Fibroblast of peridontal ligament (primary cell): ENCODE measurements at regions not wholly inside any gene's neighbourhood (a gene's known extent, or its start where the extent isn't known, plus 50 kb on each side); places are given as distances from the start of the nearest gene placed in this dataset.

Experiments used
- DNase-seq: peaks from one replicate; pipeline ENCODE4 v3.0.0-alpha.2; 2010; ENCODE audit errors: extremely low read depth

- DNase-seq = no peak
Measured at GRCh38 chr12:41768456-41768855, 376.2 kb downstream of the GXYLT1 start.

DNA sequence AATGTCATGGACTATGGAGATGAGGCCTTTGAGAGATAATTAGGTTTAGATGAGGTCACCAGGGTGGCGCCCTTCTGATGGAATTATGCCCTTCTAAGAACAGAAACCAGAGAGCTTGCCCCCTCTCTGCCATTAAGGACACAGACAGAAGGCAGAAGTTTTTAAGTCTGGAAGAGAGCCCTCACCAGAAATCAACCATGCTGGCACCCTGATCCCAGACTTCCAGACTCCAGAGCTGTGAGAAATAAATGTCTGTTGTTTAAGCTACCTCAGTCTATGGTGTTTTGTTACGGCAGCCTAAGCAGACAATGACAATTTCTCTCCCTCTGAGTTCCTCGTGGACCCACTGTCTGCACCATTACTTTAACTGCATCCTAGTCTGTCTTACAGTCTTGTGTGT, 382.0 kb downstream of the GXYLT1 start:
- DNase-seq = no peak

DNA sequence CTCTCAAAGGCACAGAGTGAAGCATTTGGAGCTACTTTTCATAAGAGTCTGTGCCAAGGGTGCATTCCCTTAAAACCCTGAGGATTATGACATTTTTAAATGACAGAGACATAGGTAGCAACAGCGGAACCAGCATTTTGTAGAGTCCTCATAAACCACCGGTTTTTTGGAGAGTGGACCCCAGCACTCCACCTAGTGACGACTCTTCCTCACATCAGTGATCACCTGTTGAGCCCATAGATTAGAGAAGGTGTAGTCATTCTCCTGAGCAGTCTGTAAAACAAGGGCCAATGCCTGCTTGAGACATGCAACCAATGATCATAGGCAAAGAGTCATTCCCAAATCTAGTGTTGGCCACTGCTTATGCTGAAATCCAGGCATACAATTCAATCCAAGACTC, 399.1 kb downstream of the GXYLT1 start:
- DNase-seq = no peak

GRCh38 chr12:41743835-41744234, 400.8 kb downstream of the GXYLT1 start:
- DNase-seq = no peak

DNA sequence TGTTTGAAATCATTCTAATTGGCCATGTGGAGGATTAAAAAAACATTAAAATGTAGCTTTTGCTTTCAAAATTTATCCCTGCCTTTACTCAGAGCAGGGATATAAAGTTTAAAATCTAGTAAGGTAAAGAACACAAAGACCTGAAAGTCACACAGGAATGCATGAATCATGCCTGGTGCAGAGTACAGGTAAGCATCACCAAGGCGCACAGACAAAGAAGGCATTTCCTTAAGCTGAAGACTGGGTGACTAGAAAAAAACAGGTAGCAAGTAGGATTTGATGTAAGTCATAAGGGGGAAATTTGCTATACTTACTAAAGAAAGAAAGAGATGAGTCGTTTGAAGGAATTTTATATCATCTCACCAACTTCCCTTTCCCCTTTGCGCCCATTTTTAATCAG, 405.6 kb downstream of the GXYLT1 start:
- no peak for DNase-seq

DNA sequence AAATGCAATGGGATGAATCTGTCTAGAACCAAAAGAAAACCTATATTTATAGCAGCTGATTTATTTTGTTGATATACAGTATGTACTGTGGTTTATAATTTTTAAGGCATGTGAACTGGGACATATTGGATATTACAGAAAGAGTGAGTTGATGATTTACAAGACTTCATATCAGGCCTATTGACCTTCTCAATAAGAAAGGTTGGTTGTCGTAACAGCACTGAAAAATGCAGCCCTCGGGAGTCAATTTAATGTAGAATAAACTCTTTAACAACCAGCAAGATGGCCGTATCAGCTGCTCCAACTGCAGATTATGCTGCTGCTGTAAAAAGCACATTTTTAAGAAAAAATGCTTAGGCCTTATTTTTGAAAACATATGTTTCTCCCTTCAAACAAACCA, 407.3 kb downstream of the GXYLT1 start:
- DNase-seq = no peak

DNA sequence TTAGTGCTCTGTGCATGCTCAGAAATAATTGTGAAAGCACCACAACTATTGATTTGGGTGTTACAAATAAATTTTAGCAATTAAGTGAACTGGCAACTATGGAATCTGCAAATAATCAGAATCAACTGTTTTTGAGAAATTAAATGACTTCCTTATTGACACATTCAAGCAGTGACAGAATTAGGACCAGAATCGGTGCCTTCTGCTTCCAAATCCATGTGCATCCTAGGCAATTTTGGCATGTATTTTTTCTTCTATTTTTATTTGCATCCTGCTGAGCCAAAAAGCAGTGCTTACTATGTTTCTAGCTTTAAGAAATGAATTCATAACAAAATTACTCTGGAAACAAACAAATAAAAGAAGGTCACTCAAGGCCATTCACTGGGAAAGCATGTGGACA, 408.2 kb downstream of the GXYLT1 start:
- DNase-seq = no peak

DNA sequence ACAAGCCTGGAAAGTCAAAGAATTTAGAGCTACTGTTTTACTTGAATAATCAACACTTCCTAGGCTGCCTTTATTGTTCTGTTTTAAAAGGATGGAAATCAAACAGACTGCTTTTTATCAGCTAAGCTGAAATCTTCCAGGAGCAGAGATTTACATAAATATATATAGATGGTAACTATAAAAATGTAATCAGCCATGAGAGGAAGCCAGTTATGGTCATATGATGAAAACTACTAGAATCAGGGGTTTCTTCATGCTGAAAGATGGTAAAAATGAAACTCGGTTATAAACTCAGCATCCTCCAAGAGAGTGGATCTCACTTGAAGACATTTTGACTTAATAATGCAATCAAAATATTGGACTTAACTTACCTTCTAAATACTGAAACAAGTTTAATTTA, 413.0 kb downstream of the GXYLT1 start:
- no peak for DNase-seq

DNA sequence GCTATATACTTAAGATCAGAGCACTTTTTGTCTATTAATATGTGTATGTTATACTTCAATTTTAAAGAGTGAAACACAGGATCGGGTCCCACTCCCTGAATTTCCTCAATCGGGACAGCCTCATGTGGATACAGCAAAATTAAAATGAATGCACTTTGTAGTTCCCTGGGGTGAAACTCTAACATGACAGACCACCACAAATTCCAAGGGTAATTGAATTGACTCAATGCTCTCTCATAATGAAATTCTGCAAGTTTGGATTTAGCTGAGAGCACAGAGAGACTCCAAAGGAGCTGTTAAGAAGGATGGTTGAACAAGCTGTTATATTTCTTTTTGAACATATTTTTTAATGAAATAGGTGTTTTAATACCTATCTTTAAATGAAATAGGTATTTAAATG, 413.6 kb downstream of the GXYLT1 start:
- DNase-seq = no peak

- DNase-seq = no peak
Measured at GRCh38 chr12:41724216-41724615, 420.5 kb downstream of the GXYLT1 start.

DNA sequence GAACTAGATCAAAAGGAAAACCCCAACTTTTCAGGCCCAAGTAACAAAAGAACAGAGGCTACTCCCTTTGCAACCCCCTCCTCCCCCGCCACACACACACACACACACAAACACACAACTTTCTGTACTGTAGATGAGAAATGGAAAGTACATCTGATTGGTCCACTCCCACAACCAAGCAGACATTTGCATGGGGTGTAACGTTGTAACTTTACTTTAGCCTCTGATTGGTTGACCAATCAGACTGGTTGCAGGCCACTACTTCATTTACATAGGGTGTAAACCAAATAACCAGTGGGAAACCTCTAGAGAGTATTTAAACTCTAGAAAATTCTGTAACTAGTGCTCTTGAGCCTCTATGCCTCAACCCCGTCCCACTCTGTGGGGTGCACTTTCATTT, 425.5 kb downstream of the GXYLT1 start:
- DNase-seq = no peak

DNA sequence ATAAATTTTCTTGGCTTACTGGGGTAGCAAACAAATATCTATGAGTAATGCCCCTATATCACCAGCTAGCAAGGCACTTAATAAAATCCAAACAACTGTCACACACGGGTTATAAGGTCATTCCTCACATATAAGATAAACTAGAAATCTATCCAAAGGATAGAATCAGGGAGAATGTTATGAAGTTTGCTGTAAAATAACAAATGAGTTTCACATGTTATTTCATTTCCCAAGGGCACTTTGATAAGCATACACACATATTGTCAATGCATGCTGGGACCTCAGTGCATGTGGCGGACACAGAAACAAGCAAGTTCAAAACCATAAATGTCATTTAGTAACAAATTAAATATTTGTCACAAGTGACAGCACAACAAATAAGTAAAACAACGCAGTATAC, 429.4 kb downstream of the GXYLT1 start:
- DNase-seq = no peak

DNA sequence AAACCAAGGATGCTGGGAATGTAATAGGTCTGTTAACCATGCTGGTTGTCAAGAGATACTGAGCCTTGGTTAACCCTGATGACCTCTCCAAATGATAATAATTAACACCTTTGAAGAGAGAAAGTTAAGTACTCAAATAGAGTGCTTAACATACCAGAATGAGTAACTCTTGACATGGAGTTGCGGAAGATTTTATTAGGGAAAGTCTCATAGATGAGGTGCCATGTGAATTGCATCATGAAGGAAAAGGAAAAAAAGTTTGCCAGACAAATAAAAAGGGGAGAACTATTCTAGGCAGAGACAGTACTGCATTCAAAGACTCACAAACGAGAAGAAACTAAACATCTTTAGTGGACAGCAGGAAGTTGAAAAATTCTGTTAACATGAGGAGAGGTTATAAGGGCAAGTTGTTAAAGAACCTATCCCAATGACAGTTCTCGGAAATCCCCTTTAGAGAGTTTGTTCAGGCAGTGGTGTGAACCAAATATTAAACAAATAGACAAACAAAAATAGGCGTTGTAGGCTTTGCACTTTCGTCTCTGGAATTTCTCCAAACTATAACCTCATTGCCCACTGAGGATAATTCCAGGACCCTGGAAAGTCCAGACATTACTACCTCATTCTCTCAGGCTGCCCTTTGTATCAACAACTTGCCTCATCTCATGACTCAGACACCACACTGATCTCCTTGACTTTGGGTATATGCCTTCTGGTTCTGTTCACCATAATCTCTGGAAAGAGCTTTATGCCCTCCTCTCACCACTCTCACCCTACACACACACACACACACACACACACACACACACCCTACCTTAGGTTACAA, 435.0 kb downstream of the GXYLT1 start:
- no peak for DNase-seq

GRCh38 chr12:41709012-41709411, 435.7 kb downstream of the GXYLT1 start:
- DNase-seq = no peak

DNA sequence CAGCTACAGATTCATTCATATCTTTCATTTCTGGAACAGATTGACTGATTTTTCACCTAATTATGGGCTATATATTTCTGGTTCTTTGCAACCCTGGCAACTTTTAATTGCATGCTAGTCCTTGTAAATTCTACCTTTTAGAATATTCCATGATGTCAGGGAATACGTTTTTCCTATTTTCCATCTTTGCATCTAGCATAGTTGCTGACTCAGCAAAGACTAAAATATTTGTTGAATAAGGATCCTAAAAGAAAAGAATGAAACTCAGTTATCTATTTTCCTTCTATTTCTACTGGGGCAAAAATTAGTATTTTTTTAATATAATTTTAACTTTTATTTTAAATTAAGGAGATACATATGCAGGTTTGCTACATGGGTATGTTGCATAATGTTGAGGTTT, 438.3 kb downstream of the GXYLT1 start:
- no peak for DNase-seq

GRCh38 chr12:41701943-41702601, 442.6 kb downstream of the GXYLT1 start:
- DNase-seq = no peak

GRCh38 chr12:41700940-41701339, 443.7 kb downstream of the GXYLT1 start:
- no peak for DNase-seq

- DNase-seq = no peak
Measured at GRCh38 chr12:41699658-41700057, 445.0 kb downstream of the GXYLT1 start.

- no peak for DNase-seq
Measured at GRCh38 chr12:41697161-41697560, 447.5 kb downstream of the GXYLT1 start.

DNA sequence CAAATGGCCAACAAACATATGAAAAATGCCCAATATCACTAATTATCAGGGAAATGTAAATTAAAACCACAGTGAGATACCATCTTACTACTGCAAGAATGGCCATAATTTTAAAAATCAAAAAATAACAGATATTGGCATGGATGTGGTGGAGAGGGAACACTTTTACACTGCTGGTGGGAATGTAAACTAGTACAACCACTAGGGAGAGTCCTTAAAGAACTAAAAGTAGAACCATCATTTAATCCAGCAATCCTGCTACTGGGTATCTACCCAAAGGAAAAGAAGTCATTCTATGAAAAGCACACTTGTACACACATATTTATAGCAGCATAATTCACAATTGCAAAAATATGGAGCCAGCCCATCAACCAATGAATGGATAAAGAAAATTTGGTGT, 459.7 kb downstream of the GXYLT1 start:
- no peak for DNase-seq

- DNase-seq = no peak
Measured at GRCh38 chr12:41683513-41684240, 461.0 kb downstream of the GXYLT1 start.

GRCh38 chr12:41683023-41683422, 461.7 kb downstream of the GXYLT1 start:
- no peak for DNase-seq

DNA sequence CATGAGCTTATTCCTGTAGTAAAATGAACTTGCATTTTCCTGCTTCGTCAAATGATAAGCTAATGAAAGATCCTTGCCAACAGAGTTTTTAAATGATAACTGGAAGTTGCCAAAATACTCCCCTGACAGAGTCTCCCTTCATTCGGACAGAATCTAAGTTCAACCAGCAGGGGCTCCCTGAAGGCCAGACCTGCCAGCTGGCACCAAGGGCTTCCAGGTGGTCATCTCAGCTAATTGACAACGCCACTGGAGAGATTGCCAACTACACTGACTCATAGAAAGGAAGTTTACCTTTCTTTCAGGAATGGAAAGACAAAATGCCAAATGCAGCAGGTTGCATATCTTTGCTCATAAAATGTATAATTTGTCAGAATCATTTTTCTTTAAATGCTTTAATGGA, 462.8 kb downstream of the GXYLT1 start:
- no peak for DNase-seq
